DMS53 (cell line): ENCODE measurements at regions not wholly inside any gene's neighbourhood (a gene's known extent, or its start where the extent isn't known, plus 50 kb on each side); places are given as distances from the start of the nearest gene placed in this dataset.
"Not testable (repeated sequence)": the region's sequence is repeated elsewhere in the genome, so short reads cannot be mapped to it uniquely, and the experiment has no call there.

Experiments used
- DNase-seq: peaks from one replicate; lab custom pipeline; 2025; lab: John Stamatoyannopoulos, UW

DNA sequence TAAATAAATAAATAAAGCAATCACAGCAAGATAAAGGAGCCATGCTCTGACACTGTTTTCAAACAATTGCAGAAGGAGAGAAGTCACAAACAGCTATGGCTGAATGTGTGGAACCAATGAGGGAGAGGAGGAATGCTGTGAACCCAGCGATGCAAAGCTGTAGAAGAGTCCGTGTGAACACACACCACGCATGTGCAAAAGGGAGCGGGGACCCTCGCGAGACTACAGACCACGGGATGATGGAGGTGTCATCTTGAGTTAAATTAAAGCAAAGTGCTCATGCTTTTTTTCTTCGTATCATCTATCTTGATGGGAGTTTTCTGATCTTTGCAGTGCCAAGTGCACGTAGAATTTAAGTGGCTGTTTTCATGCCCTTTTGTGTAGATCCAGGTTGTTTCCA lies 123.8 kb upstream of the CDH5 start:
- no peak for DNase-seq

GRCh38 chr16:66242206-66242605 lies 124.3 kb upstream of the CDH5 start:
- not testable (repeated sequence) for DNase-seq

GRCh38 chr16:66240631-66241395 lies 125.7 kb upstream of the CDH5 start:
- DNase-seq, result no peak

GRCh38 chr16:66240088-66240487 lies 126.4 kb upstream of the CDH5 start:
- no peak for DNase-seq

- DNase-seq, result no peak
These were observed 127.8 kb upstream of the CDH5 start for GRCh38 chr16:66238696-66239095.

- no peak for DNase-seq
These were observed 130.2 kb upstream of the CDH5 start for GRCh38 chr16:66236301-66236700.

- DNase-seq, result no peak
These were observed 134.9 kb upstream of the CDH5 start for GRCh38 chr16:66231452-66232160.

DNA sequence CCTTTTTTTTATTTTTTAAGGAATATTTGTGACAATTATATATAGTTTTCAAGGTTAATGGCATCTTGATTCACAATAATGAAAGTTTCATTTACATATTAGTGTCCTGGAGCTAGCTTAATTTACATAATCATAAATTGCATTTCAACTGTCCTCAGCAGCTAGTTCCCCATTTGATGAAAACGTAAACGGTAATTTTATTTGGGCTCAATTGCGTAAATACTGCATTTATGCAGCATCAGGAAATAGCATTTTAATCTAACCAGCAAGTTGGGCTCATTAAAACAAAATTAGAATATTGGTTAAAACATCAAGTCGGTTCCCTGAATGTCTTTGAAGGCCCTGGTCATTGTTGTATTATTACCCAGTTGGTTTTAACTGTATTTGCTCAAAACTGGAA lies 136.8 kb upstream of the CDH5 start:
- DNase-seq, result no peak

DNA sequence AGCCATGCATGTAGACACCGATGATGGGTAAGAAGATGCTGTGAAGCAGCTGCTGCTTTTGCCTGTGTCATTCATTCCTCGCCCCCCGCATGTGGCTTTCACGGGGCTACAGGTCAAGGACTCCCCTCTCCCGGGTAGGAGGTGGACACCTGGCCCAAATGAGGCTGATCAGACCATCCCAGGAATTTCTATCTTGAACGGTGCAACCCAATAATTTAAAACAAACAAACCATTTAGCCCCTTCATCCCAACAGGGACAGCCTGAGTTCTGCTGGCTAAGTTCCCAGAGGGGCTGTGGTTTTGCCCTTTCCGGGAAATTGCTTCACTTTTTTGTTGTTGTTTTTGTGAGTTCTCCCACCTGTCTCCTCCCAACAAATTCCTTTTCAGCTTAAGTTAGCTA lies 137.7 kb upstream of the CDH5 start:
- no peak for DNase-seq

DNA sequence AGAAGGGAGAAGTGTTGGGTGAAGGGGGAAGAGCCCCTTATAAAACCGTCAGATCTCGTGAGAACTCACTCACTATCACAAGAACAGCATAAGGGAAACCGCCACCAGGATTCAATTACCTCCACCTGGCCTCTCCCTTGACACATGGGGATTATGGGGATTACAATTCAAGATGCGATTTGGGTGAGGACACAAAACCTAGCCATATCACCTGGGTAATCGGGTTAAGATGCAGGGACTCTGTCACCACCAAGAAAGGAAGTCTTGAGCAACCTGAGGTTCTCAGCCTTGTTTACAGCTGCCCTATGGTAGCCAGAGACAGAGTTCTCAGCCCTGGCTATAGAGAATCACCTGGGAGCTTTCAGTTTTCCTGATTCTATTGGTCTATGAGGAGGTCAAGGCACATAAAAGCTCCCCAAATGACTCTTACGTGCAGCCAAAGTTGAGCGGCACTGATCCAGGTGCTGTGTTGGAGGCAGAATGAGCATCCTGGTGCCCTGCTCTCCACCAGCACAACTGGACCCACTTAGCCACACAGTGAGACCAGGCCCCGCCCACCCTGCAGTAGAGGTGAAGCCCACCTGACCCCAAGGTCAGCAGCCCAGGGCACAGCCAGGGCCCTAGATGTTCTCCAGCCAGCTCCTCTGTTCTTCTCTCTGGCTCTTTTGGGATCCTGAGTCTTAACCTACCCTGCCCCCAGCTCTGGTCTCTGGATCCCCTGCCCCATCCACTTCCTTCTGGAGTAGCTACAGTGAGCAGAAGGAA lies 138.5 kb upstream of the CDH5 start:
- no peak for DNase-seq

- no peak for DNase-seq
These were observed 139.7 kb upstream of the CDH5 start for GRCh38 chr16:66226762-66227161.

GRCh38 chr16:66225696-66226095 lies 140.8 kb upstream of the CDH5 start:
- DNase-seq, result no peak

DNA sequence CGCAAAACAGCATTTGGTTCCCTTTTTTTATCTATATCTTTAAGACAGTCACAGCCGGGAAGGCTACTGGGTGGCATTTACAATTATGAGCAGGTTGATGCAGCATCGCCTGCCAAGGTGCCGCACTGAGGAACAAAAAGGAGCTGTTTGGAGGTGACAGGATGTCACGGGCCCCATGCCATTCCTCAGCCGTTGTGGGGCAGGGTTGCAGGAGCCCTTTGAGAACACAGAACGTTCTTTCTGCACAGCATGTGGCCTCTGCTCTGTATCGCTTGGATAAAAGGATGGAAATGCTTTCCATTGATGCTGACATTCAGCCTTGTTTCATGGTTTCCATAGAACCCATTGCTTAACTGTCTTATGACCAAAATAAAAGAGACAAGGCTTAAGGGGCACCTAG lies 141.9 kb upstream of the CDH5 start:
- DNase-seq, result no peak

DNA sequence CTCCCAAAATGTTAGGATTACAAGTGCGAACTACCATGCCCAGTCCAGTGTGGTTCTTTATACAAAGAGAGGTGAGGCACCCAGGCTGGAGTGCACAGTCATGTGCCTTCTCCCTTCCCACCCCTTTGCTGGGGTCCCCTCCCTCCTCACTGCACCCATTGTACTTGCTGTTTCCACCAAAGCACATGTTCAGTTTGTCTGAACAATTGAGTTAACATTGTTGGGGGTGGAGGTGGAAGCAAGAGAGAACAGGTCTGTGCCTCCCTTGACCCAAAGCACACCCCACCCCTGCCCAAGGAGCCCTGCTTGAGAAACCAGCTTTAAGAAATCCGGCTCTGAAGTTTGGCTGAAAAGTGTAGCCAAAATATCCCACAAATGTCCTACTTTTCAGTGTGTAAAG lies 142.3 kb upstream of the CDH5 start:
- DNase-seq, result no peak

DNA sequence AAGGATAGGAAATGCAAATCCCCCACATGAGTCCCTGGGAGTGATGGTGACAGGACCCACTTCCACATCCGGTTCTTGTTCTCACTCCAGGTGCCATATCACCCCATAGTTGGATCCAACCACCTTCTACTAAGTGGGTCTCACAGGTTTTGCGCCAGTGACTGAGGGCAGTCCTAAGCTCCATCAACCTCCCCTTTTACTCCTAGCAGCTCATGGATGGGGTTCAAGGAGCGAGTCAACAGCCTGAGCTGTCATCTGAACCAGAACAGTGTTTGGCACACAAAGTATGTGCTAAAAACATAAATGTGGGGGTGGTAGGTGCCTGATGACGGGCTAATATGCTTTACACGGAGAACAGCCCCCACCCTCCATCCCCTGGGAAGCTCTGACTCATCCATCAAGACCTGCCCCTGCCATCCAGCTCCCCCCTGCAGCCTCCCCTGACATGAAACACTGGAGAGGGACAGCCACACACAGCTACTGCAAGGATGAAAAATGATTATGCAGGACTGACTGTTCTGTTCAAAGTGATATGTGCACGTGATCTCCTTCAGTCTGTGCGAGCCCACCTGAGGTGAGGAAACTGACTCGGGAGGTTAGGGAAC lies 143.2 kb upstream of the CDH5 start:
- no peak for DNase-seq

GRCh38 chr16:66222756-66223155 lies 143.7 kb upstream of the CDH5 start:
- no peak for DNase-seq

- DNase-seq, result no peak
These were observed 145.8 kb upstream of the CDH5 start for GRCh38 chr16:66220702-66221101.

- no peak for DNase-seq
These were observed 147.0 kb upstream of the CDH5 start for GRCh38 chr16:66219491-66219890.

- DNase-seq, result no peak
These were observed 154.1 kb upstream of the CDH5 start for GRCh38 chr16:66212428-66212827.

GRCh38 chr16:66211651-66212050 lies 154.8 kb upstream of the CDH5 start:
- DNase-seq, result no peak

GRCh38 chr16:66207883-66208265 lies 158.6 kb upstream of the CDH5 start:
- DNase-seq, result no peak

DNA sequence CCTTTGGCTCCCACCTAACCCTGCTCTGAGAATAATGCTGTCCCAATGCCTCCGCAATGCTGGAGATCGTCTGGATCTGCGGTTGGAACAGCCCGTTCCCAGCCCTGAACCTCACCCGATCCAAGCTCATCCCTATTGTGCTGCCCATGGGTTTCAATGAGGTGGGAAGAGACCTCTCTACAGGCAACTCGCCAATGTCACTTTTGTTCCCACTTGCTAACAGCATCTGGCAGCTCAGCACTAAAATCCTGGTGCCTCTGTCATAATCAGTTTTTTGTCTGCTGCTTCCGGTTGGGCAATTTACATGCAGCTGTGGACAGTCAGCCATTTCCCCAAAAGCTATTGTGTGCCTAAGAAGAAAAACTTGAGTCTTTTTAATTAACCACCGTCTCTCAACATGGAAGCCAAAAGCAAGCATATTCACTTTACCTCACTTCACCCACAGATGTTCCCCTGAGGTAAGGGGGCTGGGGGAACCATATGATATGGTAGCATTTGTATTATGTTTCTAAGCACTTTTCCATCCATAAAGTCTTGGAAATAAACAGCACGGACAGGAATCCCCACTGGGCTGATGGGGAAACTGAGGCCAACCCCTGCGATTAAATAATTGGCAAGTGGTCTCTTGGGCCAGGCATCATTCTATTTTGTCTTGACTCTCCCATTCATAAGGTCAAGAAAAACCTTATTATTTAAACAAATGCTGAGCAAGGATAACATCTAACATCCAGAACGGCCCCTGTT lies 159.2 kb upstream of the CDH5 start:
- peak; percentile 2 for DNase-seq
